ENCODE measurements at regions not wholly inside any gene's neighbourhood (a gene's known extent, or its start where the extent isn't known, plus 50 kb on each side); places are given as distances from the start of the nearest gene placed in this dataset.
"Not testable (repeated sequence)": the region's sequence is repeated elsewhere in the genome, so short reads cannot be mapped to it uniquely, and the experiment has no call there.

GRCh38 chr3:35275768-35276167 lies 363.6 kb upstream of the ARPP21 start:
- no peak for DNase-seq (ENCODE audit: low read depth)

- DNase-seq (ENCODE audit: low read depth) = no peak
Measured at GRCh38 chr3:35276568-35276967, 362.8 kb upstream of the ARPP21 start.

- DNase-seq (ENCODE audit: low read depth) = no peak
Measured at GRCh38 chr3:35291471-35292236, 347.7 kb upstream of the ARPP21 start.

GRCh38 chr3:35292568-35292967 lies 346.8 kb upstream of the ARPP21 start:
- no peak for DNase-seq (ENCODE audit: low read depth)

- no peak for DNase-seq (ENCODE audit: low read depth)
Measured at GRCh38 chr3:35295906-35296305, 343.4 kb upstream of the ARPP21 start.

- no peak for DNase-seq (ENCODE audit: low read depth)
Measured at GRCh38 chr3:35296533-35296932, 342.8 kb upstream of the ARPP21 start.

GRCh38 chr3:35296944-35297343 lies 342.4 kb upstream of the ARPP21 start:
- DNase-seq (ENCODE audit: low read depth) = not testable (repeated sequence)

- no peak for DNase-seq (ENCODE audit: low read depth)
Measured at GRCh38 chr3:35305406-35305805, 333.9 kb upstream of the ARPP21 start.

GRCh38 chr3:35307296-35307695 lies 332.0 kb upstream of the ARPP21 start:
- DNase-seq (ENCODE audit: low read depth) = no peak

- DNase-seq (ENCODE audit: low read depth) = not testable (repeated sequence)
Measured at GRCh38 chr3:35316841-35317240, 322.5 kb upstream of the ARPP21 start.

GRCh38 chr3:35320646-35321407 lies 318.5 kb upstream of the ARPP21 start:
- no peak for DNase-seq (ENCODE audit: low read depth)

GRCh38 chr3:35322070-35322469 lies 317.3 kb upstream of the ARPP21 start:
- no peak for DNase-seq (ENCODE audit: low read depth)

GRCh38 chr3:35335703-35336102 lies 303.6 kb upstream of the ARPP21 start:
- DNase-seq (ENCODE audit: low read depth) = no peak

GRCh38 chr3:35336601-35337000 lies 302.7 kb upstream of the ARPP21 start:
- DNase-seq (ENCODE audit: low read depth) = no peak

GRCh38 chr3:35338186-35338585 lies 301.1 kb upstream of the ARPP21 start:
- DNase-seq (ENCODE audit: low read depth) = no peak

- DNase-seq (ENCODE audit: low read depth) = no peak
Measured at GRCh38 chr3:35380196-35380595, 259.1 kb upstream of the ARPP21 start.

- no peak for DNase-seq (ENCODE audit: low read depth)
Measured at GRCh38 chr3:35383216-35383615, 256.1 kb upstream of the ARPP21 start.

GRCh38 chr3:35383719-35384555 lies 255.4 kb upstream of the ARPP21 start:
- DNase-seq (ENCODE audit: low read depth) = no peak

- DNase-seq (ENCODE audit: low read depth) = no peak
Measured at GRCh38 chr3:35385271-35385670, 254.1 kb upstream of the ARPP21 start.

- no peak for DNase-seq (ENCODE audit: low read depth)
Measured at GRCh38 chr3:35389907-35390306, 249.4 kb upstream of the ARPP21 start.

- DNase-seq (ENCODE audit: low read depth) = no peak
Measured at GRCh38 chr3:35392187-35392586, 247.1 kb upstream of the ARPP21 start.

All from CMK (cell line).